ENCODE measurements at regions not wholly inside any gene's neighbourhood (a gene's known extent, or its start where the extent isn't known, plus 50 kb on each side); places are given as distances from the start of the nearest gene placed in this dataset.

DNA sequence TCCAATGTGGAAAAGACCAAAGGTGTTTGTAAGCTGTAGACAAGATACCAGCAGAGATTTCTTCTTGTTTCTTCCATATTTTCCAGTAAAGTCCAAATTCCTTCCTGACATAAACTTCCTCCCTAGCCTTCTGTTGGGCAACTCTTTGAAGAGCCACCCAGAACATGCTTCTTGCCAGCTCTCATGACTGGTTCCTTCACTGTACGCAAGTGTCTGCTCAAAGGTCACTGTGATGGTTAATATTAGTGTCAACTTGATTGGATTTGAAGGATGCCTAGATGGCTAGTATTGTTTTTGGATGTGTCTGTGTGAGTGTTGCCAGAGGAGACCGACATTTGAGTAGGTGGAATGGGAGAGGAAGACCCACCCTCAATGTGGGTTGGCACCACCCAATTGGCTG, 416.6 kb upstream of the RUNX1 start:
- TF ChIP-seq MAX (IDR thresholded peaks at IDR 0.05) (no peak), CREB1 (IDR thresholded peaks at IDR 0.05; ENCODE audit: low read depth) (no peak), FOXM1 (IDR thresholded peaks at IDR 0.05; ENCODE audit: borderline replicate concordance, low read depth) (no peak), EGR1 (IDR thresholded peaks at IDR 0.05) (no peak), EP300 (IDR thresholded peaks at IDR 0.05; ENCODE audit: borderline replicate concordance) (no peak), TEAD4 (IDR thresholded peaks at IDR 0.05) (no peak), RAD21 (IDR thresholded peaks at IDR 0.05; ENCODE audit: low read depth) (no peak), TAF1 (IDR thresholded peaks at IDR 0.05; ENCODE audit: low read depth) (no peak), TCF12 (IDR thresholded peaks at IDR 0.05; ENCODE audit: low read depth) (no peak)
- TF ChIP-seq, protein P1, sequence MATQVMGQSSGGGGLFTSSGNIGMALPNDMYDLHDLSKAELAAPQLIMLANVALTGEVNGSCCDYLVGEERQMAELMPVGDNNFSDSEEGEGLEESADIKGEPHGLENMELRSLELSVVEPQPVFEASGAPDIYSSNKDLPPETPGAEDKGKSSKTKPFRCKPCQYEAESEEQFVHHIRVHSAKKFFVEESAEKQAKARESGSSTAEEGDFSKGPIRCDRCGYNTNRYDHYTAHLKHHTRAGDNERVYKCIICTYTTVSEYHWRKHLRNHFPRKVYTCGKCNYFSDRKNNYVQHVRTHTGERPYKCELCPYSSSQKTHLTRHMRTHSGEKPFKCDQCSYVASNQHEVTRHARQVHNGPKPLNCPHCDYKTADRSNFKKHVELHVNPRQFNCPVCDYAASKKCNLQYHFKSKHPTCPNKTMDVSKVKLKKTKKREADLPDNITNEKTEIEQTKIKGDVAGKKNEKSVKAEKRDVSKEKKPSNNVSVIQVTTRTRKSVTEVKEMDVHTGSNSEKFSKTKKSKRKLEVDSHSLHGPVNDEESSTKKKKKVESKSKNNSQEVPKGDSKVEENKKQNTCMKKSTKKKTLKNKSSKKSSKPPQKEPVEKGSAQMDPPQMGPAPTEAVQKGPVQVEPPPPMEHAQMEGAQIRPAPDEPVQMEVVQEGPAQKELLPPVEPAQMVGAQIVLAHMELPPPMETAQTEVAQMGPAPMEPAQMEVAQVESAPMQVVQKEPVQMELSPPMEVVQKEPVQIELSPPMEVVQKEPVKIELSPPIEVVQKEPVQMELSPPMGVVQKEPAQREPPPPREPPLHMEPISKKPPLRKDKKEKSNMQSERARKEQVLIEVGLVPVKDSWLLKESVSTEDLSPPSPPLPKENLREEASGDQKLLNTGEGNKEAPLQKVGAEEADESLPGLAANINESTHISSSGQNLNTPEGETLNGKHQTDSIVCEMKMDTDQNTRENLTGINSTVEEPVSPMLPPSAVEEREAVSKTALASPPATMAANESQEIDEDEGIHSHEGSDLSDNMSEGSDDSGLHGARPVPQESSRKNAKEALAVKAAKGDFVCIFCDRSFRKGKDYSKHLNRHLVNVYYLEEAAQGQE (IDR thresholded peaks at IDR 0.05; ENCODE audit: low read depth), result no peak

Measured in Ishikawa (cell line).